Parathyroid adenoma (tissue), 2 donors: ENCODE measurements at regions not wholly inside any gene's neighbourhood (a gene's known extent, or its start where the extent isn't known, plus 50 kb on each side); places are given as distances from the start of the nearest gene placed in this dataset.

Experiments used
- H2AFZ ChIP-seq: fragments of 300-600 bp; sonication (generic); one replicate; pipeline ENCODE4 v1.7.0; 2017; ENCODE audit warnings: antibody characterized with exemption, mild to moderate bottlenecking
- H3K27ac ChIP-seq: fragments of 300-600 bp; sonication (generic); one replicate; pipeline ENCODE4 v1.7.0; 2017
- H3K27me3 ChIP-seq: fragments of 300-600 bp; sonication (generic); one replicate; pipeline ENCODE4 v1.7.0; 2017; ENCODE audit warnings: low read length; ENCODE audit not compliant: control insufficient read depth, insufficient read depth
- H3K36me3 ChIP-seq: fragments of 300-600 bp; sonication (generic); one replicate; pipeline ENCODE4 v1.7.0; 2017; ENCODE audit warnings: low read length; ENCODE audit not compliant: control insufficient read depth, insufficient read depth
- H3K4me1 ChIP-seq: fragments of 300-600 bp; sonication (generic); one replicate; pipeline ENCODE4 v1.7.0; 2017; ENCODE audit warnings: control low read depth
- H3K4me2 ChIP-seq: fragments of 300-600 bp; sonication (generic); one replicate; pipeline ENCODE4 v1.7.0; 2017; ENCODE audit warnings: low read length
- H3K4me3 ChIP-seq: fragments of 300-600 bp; sonication (generic); one replicate; pipeline ENCODE4 v1.7.0; 2017; ENCODE audit warnings: low read depth, low read length
- H3K79me2 ChIP-seq: fragments of 300-600 bp; sonication (generic); one replicate; pipeline ENCODE4 v1.7.0; 2017; ENCODE audit warnings: control low read depth
- H3K9ac ChIP-seq: fragments of 300-600 bp; sonication (generic); one replicate; pipeline ENCODE4 v1.7.0; 2017; ENCODE audit warnings: mild to moderate bottlenecking
- H3K9me3 ChIP-seq: fragments of 300-600 bp; sonication (generic); one replicate; pipeline ENCODE4 v1.7.0; 2017; ENCODE audit warnings: low read length; ENCODE audit not compliant: control insufficient read depth
- TF ChIP-seq, protein P1 (sequence below): fragments of 300-600 bp; sonication (generic); IDR thresholded peaks from one replicate; pipeline ENCODE4 v1.7.0; 2017; ENCODE audit warnings: antibody characterized with exemption, mild to moderate bottlenecking
- donor health status: primary hyperparathyroidism.

DNA sequence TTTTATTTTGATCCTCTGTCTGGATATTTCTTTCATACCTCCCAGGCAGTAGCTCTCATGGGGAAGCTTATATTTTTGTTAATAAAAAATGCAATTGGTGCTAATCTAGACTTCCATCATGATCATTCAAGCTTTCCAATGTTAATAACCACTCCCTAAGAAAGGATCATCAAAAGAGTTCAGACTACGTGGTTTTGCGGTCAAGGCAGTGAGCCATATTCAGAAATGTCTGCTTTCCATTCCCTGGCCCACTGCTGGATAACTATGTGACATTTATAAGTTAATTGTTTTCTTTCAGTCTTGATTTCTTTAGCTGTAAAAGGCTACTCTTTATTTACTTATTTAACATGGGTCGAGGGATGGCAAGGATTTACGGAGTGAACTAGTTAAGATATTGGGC, 414.6 kb downstream of the LMO4 start:
- Histone ChIP-seq H3K27ac (no peak overlapping the region), H3K79me2 (no peaks in the 10 kb centered on the region), H3K4me3 (no peak overlapping the region), H3K9me3 (no peaks in the 10 kb centered on the region), H3K4me2 (no peak overlapping the region), H3K4me1 (no peaks in the 10 kb centered on the region), H3K27me3 (no peaks in the 10 kb centered on the region), H3K9ac (no peak overlapping the region), H3K36me3 (no peaks in the 10 kb centered on the region), H2AFZ (no peak overlapping the region)
- TF ChIP-seq, protein P1, sequence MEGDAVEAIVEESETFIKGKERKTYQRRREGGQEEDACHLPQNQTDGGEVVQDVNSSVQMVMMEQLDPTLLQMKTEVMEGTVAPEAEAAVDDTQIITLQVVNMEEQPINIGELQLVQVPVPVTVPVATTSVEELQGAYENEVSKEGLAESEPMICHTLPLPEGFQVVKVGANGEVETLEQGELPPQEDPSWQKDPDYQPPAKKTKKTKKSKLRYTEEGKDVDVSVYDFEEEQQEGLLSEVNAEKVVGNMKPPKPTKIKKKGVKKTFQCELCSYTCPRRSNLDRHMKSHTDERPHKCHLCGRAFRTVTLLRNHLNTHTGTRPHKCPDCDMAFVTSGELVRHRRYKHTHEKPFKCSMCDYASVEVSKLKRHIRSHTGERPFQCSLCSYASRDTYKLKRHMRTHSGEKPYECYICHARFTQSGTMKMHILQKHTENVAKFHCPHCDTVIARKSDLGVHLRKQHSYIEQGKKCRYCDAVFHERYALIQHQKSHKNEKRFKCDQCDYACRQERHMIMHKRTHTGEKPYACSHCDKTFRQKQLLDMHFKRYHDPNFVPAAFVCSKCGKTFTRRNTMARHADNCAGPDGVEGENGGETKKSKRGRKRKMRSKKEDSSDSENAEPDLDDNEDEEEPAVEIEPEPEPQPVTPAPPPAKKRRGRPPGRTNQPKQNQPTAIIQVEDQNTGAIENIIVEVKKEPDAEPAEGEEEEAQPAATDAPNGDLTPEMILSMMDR, result no peak

DNA sequence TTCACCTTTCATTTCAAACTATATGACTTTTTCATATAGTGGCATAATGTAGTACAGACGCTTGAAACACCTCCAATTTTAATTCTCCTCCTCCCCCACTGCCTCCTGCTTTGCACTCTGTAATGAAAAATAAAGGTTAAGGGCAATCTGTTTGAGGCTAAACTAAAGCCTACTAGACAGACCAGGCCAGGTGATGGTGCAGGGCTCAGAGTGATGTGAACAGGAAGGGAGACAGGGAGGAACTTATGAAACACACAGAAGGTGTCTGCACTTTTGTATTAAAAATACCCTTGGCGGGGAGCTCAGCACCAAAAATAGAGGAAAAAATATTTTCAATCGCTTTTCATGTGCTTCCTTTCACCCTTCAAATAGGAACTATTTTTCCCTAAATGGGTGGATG, 415.4 kb downstream of the LMO4 start:
- Histone ChIP-seq H3K4me2 (no peak overlapping the region), H3K36me3 (no peaks in the 10 kb centered on the region), H3K79me2 (no peaks in the 10 kb centered on the region), H3K9ac (no peak overlapping the region), H3K27ac (no peak overlapping the region), H3K9me3 (no peaks in the 10 kb centered on the region), H3K4me1 (no peaks in the 10 kb centered on the region), H2AFZ (no peak overlapping the region), H3K27me3 (no peaks in the 10 kb centered on the region), H3K4me3 (no peak overlapping the region)
- TF ChIP-seq, protein P1, result no peak

DNA sequence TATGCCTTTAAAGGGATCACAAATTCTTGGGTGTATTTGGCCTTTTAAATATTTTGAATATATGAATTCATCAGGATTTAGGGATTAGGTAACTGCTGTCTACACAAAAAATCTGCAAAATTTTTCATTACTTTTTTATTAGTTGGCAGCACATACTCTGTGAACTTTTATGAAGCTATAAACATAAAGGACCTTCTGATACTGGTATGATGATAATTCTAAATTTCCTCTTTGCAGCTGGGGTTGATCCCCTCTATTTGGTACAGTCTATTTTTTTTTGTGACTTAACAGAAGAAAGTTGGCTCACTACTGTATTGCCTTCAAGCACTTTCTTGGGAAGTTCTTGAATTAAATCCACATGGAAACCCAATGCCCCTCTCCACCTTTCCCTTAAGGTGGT, 416.1 kb downstream of the LMO4 start:
- H3K4me1 ChIP-seq, result no peaks in the 10 kb centered on the region
- H2AFZ ChIP-seq, result no peak overlapping the region
- H3K9me3 ChIP-seq, result no peaks in the 10 kb centered on the region
- TF ChIP-seq, protein P1, result no peak
- H3K4me3 ChIP-seq, result no peak overlapping the region
- no peak overlapping the region for H3K4me2 ChIP-seq
- no peaks in the 10 kb centered on the region for H3K27me3 ChIP-seq
- no peak overlapping the region for H3K9ac ChIP-seq
- H3K27ac ChIP-seq, result no peak overlapping the region
- H3K36me3 ChIP-seq, result no peaks in the 10 kb centered on the region
- no peaks in the 10 kb centered on the region for H3K79me2 ChIP-seq

DNA sequence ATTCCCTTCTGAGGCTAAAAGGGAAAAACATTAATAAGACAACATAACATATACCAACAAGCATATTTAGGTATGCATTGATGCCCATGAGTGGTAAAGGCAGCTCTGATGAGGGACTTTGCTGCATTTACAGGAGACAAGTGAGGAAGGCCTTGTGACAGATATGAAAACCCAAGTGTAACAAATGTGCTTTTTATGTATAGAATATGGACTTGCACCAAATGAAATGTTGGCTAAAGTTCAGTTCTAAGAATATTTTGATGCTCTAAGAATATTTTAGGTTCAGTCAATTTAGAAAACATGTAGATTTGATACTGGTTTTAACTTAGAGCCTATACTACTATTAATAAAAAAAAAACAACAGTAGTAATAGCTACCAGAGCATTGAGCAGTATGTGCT, 424.7 kb downstream of the LMO4 start:
- Histone ChIP-seq H3K79me2 (no peaks in the 10 kb centered on the region), H3K9me3 (no peaks in the 10 kb centered on the region), H3K27me3 (no peaks in the 10 kb centered on the region), H3K36me3 (no peaks in the 10 kb centered on the region), H3K4me1 (no peaks in the 10 kb centered on the region), H3K27ac (no peak overlapping the region), H3K9ac (no peak overlapping the region), H3K4me2 (no peak overlapping the region), H3K4me3 (no peak overlapping the region), H2AFZ (no peak overlapping the region)
- TF ChIP-seq, protein P1, result no peak

DNA sequence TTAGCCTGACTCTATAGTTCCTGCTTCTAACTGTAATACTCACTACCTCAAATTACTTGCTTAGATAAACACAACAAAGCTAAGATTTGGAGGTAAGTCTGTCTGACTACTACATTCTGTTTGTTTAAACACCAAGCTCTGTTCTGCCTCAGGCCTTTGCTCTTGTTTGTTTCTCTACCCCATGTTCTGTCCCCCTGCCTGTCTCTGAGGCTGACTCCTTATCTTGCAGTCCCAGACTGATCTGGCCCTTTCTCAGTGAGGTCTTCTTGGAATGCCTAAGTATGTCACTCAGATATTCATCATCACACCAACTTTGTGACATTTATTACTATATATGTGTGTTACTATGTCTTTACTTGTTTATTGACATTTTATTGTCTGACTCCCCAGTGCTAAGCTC, 425.5 kb downstream of the LMO4 start:
- no peaks in the 10 kb centered on the region for H3K36me3 ChIP-seq
- H3K79me2 ChIP-seq, result no peaks in the 10 kb centered on the region
- no peak overlapping the region for H2AFZ ChIP-seq
- no peak overlapping the region for H3K27ac ChIP-seq
- TF ChIP-seq, protein P1, result no peak
- no peak overlapping the region for H3K4me3 ChIP-seq
- H3K4me1 ChIP-seq, result no peaks in the 10 kb centered on the region
- no peaks in the 10 kb centered on the region for H3K27me3 ChIP-seq
- no peaks in the 10 kb centered on the region for H3K9me3 ChIP-seq
- no peak overlapping the region for H3K9ac ChIP-seq
- no peak overlapping the region for H3K4me2 ChIP-seq
